ENCODE measurements at regions not wholly inside any gene's neighbourhood (a gene's known extent, or its start where the extent isn't known, plus 50 kb on each side); places are given as distances from the start of the nearest gene placed in this dataset.

- no peak for DNase-seq
Observed at GRCh38 chr12:18979401-18980126, 150.0 kb upstream of the PLEKHA5 start.

GRCh38 chr12:18981732-18982131 is 147.8 kb upstream of the PLEKHA5 start:
- DNase-seq = no peak

DNA sequence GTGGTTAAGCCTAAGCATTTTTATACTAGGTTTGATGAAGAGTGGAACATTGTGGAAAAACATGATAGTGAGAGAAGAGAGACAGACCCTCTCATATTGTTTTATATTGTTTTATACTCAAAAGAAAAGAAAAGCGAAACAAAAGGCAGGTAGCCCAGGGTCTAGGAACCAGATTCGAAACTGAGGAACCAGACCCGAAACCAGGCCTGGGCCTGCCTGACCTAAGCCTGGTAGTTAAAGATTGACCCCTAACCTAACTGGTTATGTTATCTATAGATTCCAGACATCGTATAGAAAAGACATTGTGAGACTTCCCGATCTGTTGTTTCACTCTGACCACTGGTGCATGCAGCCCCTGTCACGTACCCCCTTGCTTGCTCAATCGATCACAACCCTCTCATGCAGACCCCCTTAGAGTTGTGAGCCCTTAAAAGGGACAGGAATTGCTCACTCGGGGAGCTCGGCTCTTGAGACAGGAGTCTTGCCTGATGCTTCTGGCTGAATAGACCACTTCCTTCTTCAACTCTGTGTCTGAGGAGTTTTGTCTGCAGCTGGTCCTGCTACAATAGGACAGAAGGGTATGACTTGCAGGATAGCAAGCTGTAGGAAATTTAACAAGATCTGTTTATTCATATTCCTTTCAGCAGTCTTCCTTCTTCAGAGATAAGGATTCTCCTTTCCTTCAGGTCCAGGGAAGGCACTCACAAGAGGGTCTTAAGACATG is 147.1 kb upstream of the PLEKHA5 start:
- no peak for DNase-seq

GRCh38 chr12:18983854-18984253 is 145.7 kb upstream of the PLEKHA5 start:
- no peak for DNase-seq

DNA sequence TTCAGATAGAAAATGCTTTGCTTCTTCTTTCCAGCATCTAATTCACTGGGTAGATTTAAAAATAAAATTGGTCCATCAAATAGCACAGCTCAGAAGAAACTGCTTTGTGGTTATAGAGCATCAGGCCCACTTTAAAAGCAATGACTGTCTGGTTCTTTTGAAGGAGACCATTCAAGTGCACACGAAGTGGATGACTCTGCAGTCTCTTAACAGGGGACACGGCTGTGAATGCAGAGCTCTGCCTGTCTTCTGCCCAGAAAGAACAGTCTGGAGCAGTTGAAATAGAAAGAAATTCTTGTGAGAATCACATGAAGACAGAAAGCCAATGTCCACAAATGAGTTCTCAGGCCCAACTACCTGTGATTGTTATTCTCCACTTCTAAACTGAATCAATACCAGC is 138.7 kb upstream of the PLEKHA5 start:
- peak; percentile 85 for DNase-seq

DNA sequence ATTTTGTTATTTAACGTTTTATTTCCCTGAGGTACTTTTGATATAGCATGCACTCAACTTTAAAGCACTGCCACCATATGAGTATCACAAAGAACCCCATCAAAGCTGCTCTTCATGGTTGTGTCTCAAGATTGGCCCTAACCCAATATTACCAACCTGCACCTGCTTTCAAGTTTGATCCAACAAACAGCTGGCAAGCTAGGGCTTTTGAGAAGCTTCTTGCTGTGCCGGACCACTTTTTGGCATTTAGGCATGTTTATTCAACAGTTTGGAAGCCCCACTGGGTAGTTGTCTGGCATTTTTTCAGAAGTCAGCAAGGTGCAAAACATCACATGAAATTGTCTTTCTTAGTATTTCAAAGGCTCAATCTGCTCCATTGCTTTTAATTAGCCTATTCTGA is 137.2 kb upstream of the PLEKHA5 start:
- DNase-seq = no peak

GRCh38 chr12:18998343-18999261 is 130.9 kb upstream of the PLEKHA5 start:
- DNase-seq = peak; percentile 77

DNA sequence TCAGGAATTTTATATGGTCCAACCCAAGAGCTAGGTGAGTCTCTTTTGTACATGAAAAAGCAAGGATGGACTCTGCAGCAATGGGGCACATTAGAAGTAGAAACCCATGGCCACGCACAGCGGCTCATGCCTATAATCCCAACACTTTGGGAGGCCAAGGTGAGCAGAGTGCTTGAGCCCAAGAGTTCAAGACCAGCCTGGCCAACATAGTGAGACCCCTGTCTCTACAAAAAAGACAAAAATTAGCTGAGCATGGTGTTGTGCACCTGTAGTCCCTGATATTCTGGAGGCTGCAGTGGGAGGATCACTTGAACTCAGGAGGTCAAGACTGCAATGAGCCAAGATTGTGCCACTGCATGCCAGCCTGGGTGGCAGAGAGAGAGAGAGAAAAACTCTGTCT is 128.7 kb upstream of the PLEKHA5 start:
- no peak for DNase-seq

GRCh38 chr12:19002216-19002615 is 127.3 kb upstream of the PLEKHA5 start:
- DNase-seq = no peak

DNA sequence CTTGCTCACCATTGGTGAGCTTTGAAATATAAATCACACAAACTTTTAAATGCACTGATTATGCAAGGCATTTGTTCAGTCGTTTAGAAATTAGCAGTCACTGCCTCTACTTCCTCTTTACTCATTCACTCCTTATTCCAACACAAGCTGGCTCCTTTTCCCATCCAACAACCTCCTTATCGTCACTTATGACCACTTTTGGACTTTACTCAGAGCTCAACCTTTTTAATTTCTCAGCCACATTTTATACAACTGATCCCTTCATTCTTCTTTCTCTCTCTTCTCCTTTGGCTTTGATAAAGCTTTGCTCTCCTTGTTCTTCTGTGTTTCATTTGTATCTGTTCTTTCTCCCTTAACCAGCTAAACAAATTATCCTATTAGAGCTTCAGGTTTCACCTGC is 126.4 kb upstream of the PLEKHA5 start:
- no peak for DNase-seq

DNA sequence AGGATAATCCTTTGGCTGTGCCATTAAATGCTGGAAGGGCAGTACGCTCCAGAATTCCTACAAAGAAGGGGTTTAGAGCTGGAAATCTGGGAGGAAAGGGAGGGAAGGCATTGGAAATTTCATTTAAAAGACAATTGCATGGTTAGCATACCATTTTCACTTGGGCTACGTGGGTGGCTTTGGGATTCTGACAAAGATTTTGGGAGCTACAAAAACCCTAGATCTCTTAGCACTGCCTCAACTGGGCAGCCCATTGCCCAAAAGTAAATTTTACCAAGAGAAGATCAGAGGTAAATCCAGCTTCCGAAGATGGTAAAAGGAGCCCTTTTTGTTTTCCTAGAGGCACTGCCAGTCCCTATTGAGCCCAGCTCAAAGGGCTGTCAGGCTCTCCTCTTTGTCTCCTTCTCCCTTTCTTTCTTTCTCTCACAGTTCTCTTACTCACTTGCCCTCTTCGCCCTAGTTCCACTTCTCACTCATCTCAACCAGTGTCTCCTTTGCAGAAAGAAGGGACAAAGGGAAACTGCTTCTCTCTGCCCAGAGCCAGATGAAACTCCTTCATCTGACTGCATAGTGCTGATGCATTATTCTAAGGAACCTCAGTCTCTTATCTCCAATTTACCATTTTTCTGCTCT is 125.4 kb upstream of the PLEKHA5 start:
- DNase-seq = no peak

DNA sequence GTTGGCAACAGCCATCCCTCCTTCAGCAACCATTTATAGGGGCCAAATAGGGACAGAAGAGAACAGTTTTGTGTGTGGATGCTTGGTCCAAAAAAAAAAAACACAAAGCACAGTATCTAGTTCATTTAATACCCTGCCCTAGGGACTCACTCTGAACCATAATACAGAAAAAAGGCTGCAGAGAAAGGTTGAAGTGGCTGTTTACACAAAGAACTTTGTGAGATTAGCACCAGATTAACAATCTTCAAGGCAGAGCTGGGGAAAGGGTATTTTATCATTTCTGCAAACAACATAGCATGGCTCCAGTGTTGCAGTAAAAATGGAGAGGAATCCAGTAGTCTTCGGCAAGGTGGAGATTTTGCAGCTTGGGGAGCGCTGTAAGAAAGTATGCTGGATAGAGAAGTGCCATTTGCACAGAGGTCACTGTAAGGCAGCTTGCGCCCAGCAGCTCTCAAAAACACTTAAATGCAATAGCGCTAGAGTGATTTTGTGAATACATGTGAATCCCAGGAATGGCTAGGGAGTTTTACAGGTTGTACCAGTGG is 124.2 kb upstream of the PLEKHA5 start:
- DNase-seq = no peak

DNA sequence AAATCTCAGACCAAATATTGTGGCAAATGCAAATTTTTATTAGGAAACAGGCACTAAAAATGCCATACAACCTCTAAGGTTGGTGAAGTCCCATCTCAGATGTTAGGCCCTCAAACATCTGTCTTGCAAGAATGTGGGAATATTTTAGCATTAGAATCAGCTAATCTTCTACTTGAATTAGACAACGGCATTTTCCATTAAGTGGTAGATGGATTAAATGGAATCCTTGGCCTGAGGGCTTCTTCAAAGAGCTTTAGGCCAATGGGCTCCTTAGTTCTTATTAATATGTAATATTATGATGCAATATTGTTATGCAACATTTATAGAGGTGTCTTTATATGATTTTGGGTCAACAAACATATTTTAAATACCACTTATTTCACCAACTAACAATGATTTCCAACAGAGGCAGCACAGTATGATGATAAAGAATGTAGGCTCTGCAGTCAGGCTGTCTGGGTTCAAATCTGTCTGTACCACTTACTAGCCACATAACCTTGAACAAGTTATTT is 122.9 kb upstream of the PLEKHA5 start:
- no peak for DNase-seq

DNA sequence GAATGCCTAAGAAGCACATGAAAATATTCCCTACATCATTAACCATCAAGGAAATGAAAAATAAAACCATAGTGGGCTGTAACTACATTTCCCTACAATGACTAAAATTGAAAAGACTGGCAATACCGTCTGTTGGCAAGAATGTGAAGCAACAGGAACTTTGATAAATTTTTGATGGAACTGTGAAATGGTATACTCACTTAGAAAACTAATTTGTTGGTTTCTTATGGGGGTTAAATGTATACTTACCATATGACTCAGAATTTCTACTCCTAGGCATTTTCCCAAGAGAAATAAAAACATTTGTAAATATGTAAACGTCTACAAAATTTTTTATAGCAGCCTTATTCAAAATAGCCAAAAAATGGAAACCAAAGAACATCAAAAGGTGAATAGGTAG is 121.4 kb upstream of the PLEKHA5 start:
- no peak for DNase-seq

- no peak for DNase-seq
Observed at GRCh38 chr12:19010087-19010486, 119.4 kb upstream of the PLEKHA5 start.

DNA sequence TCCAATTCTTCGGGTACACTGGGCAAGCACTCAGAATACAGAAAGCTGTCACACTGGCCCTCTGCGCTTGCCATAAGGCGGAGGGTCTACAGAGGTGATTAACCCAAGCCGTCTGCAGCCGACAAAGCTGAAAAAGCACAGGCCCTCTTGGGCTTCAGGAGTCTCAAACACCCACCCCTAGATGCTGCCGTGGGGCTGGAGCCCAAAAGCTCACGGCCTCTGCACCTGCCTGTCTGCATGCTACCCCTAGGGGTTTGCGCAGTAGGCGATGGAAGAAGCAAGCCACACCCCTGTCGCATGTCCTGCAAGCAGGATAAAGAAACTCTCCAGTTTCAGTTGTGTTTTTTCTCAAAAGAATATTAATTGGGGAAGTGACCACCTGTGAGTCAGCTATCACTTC is 118.8 kb upstream of the PLEKHA5 start:
- DNase-seq = no peak

GRCh38 chr12:19012965-19013364 is 116.6 kb upstream of the PLEKHA5 start:
- DNase-seq = no peak

DNA sequence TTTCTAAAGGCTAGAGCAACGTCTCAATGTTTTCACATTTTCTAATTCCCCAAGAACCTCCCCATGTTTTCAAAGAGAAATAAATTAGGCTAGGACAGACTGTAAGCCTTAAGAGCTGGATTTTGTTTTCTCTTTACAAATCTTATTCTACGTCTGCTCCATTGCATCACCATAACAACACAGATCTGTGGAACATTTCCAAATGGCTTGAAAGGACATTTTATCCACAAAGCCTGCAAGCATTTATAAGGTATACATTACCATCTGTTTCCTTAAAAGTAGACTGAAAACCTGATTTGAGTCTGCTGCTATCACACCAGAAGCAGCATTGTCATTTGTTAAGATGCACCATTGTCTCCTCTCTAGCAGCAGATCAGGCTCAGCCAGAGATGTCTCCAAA is 115.3 kb upstream of the PLEKHA5 start:
- DNase-seq = no peak

DNA sequence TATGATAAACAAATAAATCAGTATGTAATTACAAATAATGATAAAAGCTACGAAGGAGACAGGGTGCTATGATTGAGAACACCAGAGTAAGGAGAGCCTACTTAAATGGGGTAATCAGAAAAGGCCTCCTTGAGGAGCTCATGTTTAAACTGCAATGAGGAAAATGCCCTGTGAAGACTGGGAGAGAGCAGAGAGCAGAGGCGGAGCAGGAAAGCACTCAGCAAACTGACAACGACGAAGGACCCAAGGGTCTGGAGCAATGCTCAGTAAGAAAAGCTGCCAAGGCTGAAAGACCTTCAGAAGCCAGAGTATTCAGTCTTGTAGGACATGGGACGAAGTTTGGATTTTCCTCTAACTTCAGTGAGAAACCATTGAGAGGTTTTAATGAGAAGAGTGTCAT is 114.2 kb upstream of the PLEKHA5 start:
- DNase-seq = no peak

GRCh38 chr12:19018302-19018970 is 111.1 kb upstream of the PLEKHA5 start:
- peak; percentile 57 for DNase-seq

- DNase-seq = no peak
Observed at GRCh38 chr12:19021240-19021639, 108.3 kb upstream of the PLEKHA5 start.

- no peak for DNase-seq
Observed at GRCh38 chr12:19021646-19022045, 107.9 kb upstream of the PLEKHA5 start.

Measured in islet precursor cell (in vitro differentiated cells).